GM21360 (cell line): ENCODE measurements at regions not wholly inside any gene's neighbourhood (a gene's known extent, or its start where the extent isn't known, plus 50 kb on each side); places are given as distances from the start of the nearest gene placed in this dataset.

Source experiments
- ATAC-seq: cut with Tn5 transposase; IDR thresholded peaks from one replicate; pipeline ENCODE4 v1.9.1; 2021; ENCODE audit warnings: mild to moderate bottlenecking, moderate library complexity; ENCODE audit not compliant: unreplicated experiment

GRCh38 chr4:22122062-22122461, 173.5 kb upstream of the KCNIP4 start:
- ATAC-seq: no peak

- no peak for ATAC-seq
Observed at GRCh38 chr4:22115262-22115661, 166.7 kb upstream of the KCNIP4 start.

DNA sequence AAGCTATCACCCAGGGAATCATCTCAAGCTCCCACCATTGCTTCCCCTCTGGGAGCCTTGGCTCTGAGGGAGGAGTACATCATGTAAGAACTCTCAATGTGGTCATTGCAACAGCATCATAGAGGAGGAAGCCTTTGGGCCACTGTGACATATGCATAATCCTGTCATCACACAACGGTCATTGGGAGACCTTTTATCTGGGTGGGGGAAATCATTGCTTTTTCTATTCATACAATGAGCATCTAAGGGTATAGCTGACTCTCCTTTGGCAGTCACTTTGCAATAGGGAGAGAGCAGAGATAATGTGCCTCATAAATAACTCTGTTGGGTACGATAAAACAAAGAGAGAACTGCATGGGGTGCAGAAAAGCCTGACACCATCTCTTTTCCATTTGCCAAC, 155.2 kb upstream of the KCNIP4 start:
- ATAC-seq: no peak

DNA sequence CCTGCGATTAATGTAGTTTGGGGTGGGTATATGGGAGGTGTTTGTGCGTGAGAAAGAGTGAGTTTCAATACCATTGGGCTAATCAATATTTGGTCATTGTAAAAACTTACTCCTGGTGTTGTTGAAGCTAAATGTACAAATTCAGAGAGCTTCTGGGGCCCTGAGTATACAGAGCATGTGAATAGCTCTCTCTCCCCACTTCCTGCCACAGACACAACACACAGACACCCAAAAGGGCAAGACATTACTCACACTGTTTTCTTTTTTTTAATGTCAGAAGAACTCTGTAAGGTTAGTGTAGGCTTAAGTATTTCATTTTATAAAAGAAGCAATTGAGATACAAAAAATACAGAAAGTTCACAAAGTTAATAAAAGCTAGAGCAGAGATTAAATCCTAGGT, 151.3 kb upstream of the KCNIP4 start:
- no peak for ATAC-seq

DNA sequence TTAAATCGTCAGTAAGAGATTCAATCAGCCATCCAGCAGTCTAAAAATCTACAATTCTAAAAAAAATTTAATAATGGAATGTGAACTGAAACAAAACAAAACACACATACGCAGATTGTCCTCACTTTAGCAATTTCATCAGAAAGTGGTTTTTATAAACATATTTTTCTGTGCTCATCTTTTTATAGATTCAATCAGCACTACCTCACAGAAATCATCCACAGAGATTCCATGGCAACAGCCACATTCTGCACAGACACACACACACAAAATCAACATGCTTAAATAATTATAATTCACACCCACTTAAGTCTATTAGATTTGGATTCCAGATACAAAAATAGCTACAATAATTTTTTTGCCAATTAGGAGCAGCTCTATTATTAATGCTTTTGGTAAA, 149.0 kb upstream of the KCNIP4 start:
- ATAC-seq: no peak

GRCh38 chr4:22094217-22094616, 145.6 kb upstream of the KCNIP4 start:
- ATAC-seq: no peak

DNA sequence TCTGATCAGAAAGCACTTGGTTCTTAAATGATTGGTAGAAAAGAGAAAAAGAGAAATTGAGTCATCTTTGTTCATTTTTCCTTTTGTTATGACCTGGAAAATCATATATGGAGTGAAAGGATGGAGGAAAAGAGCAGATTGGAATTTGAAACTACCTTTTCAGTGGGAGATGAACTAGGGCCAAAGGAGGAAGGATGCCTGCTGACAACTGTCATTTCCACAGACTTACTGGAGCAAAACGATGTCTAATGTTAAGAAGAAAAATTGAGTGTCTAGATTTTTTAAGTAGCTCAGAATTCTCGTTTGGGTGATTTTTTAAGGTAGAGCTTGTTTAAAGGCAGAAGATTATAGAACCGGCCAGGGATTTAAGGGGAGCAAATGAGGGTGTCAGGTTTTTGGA, 144.6 kb upstream of the KCNIP4 start:
- no peak for ATAC-seq

- ATAC-seq: no peak
Observed at GRCh38 chr4:22091906-22092305, 143.3 kb upstream of the KCNIP4 start.

DNA sequence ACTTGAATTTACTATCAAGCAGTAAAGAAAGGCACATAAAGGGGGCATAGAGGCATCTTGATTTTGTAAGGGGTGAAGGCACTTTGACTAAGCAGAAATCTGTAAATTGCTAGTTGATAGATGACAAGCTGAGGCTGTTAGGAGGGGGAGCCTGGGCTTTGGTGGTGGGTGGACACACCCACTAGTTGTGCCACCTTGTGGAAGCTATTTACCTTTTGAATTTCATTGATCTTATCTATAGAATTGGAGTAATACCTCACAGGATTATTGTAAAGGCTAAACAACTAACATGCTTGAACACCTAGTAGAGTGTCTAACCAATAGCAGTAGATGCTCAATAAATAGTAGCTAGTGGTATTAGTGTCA, 142.8 kb upstream of the KCNIP4 start:
- ATAC-seq: no peak

- ATAC-seq: no peak
Observed at GRCh38 chr4:22090661-22091351, 142.2 kb upstream of the KCNIP4 start.

DNA sequence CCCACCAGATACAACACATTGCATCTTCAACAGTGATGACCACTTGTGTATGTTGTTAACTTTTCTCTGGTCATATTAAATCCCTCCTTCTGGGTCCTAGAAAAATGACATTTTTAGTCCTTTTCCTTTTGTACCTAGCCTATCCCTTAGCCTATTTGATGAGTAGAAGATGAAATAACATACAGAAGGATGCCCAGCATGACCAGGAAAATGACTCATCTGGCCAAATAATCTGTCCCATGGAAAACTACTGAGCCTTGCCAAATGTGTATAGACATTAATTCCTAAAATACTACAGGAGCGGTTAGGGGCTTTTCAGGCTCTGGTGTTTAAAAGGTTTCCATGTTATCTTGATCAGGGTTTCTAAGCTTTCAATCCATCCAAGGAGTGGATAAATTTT, 129.0 kb upstream of the KCNIP4 start:
- no peak for ATAC-seq

DNA sequence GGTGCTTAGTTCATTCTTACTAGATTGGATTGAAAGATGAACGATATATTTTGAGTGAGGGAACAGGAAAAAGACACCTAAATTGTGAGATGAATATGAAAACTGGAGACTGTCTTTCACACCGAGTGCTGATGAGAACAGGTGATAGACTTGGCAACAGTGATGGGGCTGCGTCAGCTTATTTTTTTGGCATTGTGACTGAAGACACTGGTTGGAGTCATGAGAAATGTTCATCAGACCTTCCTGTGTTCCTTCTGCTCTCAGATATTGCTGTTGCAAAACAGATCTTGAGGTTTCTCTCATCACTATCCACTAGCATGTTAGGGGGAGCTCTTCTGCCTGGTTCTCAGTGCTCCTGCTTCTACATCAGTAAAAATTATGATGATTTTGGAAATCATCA, 124.2 kb upstream of the KCNIP4 start:
- ATAC-seq: no peak

GRCh38 chr4:22072240-22072639, 123.7 kb upstream of the KCNIP4 start:
- ATAC-seq: no peak

- peak; percentile 99 for ATAC-seq
Observed at GRCh38 chr4:22071749-22072148, 123.2 kb upstream of the KCNIP4 start.

- ATAC-seq: no peak
Observed at GRCh38 chr4:22070256-22070655, 121.7 kb upstream of the KCNIP4 start.

DNA sequence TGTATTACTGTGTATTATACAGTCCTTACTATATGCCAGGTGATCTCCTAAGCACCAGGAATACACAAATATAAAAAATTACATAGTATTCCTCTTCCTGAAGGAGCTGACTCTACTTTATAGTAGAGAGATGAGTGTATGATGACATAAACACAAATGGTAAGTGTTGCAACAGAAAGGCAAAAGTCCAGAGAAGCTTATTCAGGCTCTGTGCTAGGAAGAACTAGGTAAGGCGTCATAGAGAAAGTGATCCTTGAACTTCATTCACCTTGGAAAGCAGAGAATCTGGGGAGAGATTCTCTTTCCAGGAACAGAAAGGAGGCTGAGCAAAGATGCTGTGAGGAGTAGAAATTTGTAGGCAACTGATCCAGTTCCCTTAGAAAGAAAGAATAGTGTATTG, 115.0 kb upstream of the KCNIP4 start:
- ATAC-seq: no peak

DNA sequence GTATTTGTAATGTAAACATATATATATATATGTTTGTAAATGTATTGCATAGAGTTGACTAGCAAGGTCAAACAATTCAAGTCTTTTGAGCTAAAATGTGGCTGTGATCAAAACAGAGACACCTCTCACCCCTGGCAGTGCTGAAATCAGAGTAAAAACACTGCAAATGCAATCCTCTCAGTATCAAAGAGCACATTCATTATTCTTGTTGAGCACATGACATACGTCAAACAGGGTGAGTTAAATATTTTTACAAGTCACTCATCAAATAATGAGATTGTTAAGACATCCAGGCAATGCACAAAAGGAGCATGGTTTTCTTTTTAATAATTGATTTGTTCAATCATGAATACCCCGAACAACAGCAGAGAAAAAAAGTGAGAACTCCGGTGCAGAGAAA, 114.1 kb upstream of the KCNIP4 start:
- no peak for ATAC-seq

- ATAC-seq: no peak
Observed at GRCh38 chr4:22055954-22056353, 107.4 kb upstream of the KCNIP4 start.

DNA sequence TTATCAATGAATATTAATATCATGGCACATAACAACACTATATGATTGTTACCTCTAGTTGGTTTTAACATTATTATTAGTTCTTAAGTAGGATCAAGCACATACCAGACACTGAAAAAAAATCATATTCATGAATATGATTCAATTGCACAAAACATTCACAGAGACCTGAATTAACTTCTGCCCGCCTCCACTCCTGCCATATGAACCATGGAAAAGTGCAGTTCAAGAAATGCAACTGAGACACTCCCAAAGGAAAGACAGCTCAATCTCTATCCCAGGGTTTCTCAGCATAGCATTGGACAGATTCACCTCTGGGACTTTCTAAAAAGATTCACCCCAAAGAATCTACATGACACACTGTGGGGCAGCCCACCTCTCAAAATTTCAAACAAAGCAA, 103.5 kb upstream of the KCNIP4 start:
- no peak for ATAC-seq

- no peak for ATAC-seq
Observed at GRCh38 chr4:22048323-22048722, 99.8 kb upstream of the KCNIP4 start.

- no peak for ATAC-seq
Observed at GRCh38 chr4:22047793-22048192, 99.2 kb upstream of the KCNIP4 start.

DNA sequence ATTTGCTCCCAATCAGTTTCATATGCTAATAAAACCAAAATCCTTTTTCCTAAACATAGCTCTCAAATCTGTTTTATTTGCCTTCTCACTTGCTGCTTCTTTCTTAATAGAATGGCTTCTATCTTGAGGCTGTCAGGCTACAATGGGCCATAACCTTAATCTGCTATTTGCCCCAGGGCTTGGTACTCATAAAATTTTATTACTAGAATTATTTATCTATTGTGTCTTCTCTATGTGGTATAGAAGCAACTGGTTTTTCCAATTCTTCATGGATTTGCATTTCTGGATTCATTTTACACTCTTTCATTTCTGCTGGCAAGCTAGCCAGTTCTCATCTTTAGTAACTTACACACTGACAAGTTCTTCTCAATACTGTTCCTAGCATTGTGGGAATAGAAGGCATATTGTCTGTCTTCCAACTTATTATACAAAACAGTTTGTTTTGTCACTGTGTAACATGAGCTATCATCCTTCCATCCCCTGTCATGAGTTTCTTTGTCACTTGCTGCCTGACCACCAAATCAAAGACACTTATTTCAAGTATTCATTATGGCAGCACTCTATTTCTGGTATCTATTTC, 96.6 kb upstream of the KCNIP4 start:
- ATAC-seq: no peak

DNA sequence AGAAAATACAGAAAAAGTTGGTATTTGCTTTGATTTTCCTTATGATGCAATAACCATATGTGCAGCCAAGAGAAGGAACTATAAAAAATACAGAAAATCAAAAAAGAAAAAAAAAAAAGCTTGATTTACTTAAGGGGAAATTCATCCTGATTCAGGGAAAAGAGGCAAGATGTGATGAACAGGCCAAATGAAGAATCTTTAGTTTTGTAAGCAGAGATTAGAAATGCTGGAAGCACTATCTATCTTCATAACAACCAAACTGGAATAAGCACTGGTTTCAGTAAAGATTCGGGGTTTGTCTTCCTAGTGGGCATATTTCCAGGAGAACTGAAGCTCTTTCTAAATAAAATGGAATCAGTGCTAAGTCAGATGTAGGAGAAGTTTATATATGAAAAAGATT, 82.9 kb upstream of the KCNIP4 start:
- ATAC-seq: no peak
